Skin epidermis (tissue), 12 donors: ENCODE measurements at regions not wholly inside any gene's neighbourhood (a gene's known extent, or its start where the extent isn't known, plus 50 kb on each side); places are given as distances from the start of the nearest gene placed in this dataset.
"Not testable (repeated sequence)": the region's sequence is repeated elsewhere in the genome, so short reads cannot be mapped to it uniquely, and the experiment has no call there.

Experiments
- H3K27ac ChIP-seq, 21 experiments: fragments of 200-600 bp; sonication (generic) in 11 of 21; one replicate each; pipeline ENCODE4 v1.5.0; 2020; ENCODE audit warnings: mild to moderate bottlenecking in 3 of 21, inconsistent platforms in 2 of 21, moderate library complexity in 2 of 21
- H3K4me3 ChIP-seq, 7 experiments: fragments of 200-600 bp; sonication (generic) in 2 of 7; one replicate each; pipeline ENCODE4 v1.5.0; 2020; ENCODE audit warnings: inconsistent platforms in 2 of 7, mild to moderate bottlenecking in 2 of 7, moderate library complexity in 1 of 7

GRCh38 chr1:235059221-235059620, 69.4 kb downstream of the TOMM20 start:
- peak overlapping the region in 3 of 21 experiments; percentile 29 to 58 (median 29) for H3K27ac ChIP-seq
- H3K4me3 ChIP-seq = no peak overlapping the region

- H3K27ac ChIP-seq = no peak overlapping the region
- no peak overlapping the region for H3K4me3 ChIP-seq
Observed at GRCh38 chr1:235058695-235059094, 69.9 kb downstream of the TOMM20 start.

DNA sequence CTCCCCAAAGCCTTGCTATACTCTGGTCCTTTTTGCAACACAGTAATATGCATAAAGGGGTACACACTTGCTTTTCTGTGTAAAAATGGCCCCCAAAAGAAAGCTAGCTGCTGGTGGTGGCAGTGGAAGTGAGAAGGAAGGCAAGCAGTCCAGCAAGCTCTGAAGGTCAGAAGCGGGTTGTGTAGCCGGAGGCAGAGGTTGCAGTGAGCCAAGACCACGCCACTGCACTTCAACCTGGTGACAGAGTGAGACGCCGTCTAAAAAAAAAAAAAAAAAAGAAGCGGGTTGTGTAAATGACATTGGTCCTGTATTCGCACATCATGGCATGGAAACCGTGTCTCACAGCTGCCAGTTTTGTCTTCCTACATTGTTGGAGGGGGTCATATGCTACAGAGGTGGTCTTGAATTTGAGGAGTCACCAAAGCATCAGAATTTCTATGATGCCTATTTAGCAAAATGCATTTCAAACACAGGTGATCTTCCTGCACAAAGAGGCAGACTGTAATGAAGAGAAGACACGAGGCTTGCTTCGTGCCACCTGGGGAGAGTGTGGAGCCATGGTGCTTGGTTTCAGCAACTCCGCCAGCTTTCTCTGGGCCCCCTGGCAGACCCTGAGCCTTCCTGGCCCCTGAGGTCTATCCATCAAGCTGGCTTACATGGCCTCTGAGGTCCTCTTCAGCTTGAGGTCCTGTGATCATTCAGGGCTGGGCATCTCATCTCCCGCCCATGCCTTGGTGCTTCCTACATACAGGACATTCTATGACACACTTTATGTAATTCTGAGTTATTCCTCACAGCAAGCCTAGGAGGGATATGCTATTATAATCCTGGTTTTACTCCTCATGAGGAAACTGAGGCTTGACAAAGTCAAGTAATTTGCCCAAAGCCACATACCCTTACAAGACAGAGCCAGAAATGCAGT, 71.0 kb downstream of the TOMM20 start:
- peak overlapping the region in 2 of 21 experiments; percentile 14 to 50 for H3K27ac ChIP-seq

GRCh38 chr1:235056937-235057336, 71.7 kb downstream of the TOMM20 start:
- no peak overlapping the region for H3K4me3 ChIP-seq
- peak overlapping the region in 4 of 21 experiments; percentile 1 to 65 (median 44) for H3K27ac ChIP-seq

More for the DNA sequence above, 71.0 kb downstream of the TOMM20 start:
- H3K4me3 ChIP-seq = no peak overlapping the region

GRCh38 chr1:235054936-235055335, 73.7 kb downstream of the TOMM20 start:
- Histone ChIP-seq H3K27ac (no peak overlapping the region), H3K4me3 (no peak overlapping the region)

- H3K27ac ChIP-seq = no peak overlapping the region
- no peak overlapping the region for H3K4me3 ChIP-seq
Observed at GRCh38 chr1:235054466-235054865, 74.2 kb downstream of the TOMM20 start.

DNA sequence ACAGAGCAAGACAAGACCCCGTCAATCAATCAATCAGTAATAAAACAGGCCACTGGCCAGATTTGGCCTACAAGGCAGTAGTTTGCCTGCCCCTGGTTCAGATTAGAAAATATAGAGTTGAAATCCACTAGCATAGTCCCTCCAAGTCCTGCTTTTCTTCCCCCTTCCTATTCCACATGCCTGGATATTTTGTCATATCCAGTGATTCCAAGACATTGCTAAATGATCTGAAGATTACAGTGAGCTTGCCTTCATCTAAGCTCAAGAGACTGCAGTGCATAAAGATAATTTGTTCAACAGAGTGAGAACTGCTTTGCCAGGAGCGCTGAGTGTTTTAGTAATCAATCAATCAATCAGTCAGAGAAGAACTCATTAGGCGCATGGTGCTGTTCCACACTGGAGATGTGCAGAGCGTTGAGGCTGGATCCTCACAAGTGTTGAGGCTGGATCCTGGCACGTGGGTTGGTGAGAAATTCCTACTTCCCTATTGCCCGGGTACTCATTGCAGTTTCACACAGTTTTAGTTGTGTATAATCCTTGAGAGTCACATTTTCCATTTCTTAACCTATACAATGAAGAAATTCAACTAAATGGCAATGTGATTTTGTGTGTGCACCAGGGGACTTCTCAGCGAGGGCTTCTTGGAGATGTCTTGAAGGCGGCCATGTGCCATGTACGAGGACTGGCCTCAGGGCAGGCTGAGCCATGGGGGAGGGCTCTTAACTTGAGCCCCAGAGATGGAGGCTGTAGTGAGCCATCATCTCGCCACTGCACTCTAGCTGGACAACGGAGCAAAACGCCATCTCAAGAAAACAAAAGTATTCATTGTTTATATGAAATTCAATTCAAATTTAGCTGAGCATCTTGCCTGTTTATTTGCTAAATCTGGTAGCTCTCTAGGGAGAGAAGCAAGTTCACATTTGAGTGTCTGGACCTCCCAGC, 76.3 kb downstream of the TOMM20 start:
- H3K27ac ChIP-seq = peak overlapping the region in 2 of 21 experiments; percentile 70 to 71

DNA sequence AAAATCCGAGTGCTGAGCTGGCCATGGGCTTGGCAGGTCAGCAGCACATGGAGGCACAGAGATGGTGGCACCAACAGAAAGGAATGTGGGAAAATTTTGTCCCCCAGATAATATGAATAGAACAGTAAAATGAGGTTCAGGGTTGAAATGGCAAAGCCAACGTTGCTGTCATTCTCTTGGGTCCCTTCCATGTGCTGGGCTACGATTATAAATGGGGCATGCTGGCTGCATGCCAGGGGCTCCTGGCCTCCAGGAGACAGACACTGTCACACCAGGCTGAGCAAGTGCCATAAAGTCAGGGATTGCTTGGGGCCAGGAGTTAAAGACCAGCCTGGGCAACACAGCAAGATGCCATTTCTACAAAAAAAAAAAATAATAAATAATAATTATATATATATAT, 77.1 kb downstream of the TOMM20 start:
- Histone ChIP-seq H3K4me3 (no peak overlapping the region), H3K27ac (peak overlapping the region in 8 of 21 experiments; percentile 13 to 71 (median 41))

More for the DNA sequence above, 76.3 kb downstream of the TOMM20 start:
- H3K4me3 ChIP-seq = no peak overlapping the region

- Histone ChIP-seq H3K4me3 (no peak overlapping the region), H3K27ac (peak overlapping the region in 9 of 21 experiments; percentile 13 to 71 (median 32))
Observed at GRCh38 chr1:235050911-235051360, 77.7 kb downstream of the TOMM20 start.

- H3K27ac ChIP-seq = peak overlapping the region in 8 of 21 experiments; percentile 5 to 87 (median 55)
Observed at GRCh38 chr1:235049716-235050378, 78.8 kb downstream of the TOMM20 start.

DNA sequence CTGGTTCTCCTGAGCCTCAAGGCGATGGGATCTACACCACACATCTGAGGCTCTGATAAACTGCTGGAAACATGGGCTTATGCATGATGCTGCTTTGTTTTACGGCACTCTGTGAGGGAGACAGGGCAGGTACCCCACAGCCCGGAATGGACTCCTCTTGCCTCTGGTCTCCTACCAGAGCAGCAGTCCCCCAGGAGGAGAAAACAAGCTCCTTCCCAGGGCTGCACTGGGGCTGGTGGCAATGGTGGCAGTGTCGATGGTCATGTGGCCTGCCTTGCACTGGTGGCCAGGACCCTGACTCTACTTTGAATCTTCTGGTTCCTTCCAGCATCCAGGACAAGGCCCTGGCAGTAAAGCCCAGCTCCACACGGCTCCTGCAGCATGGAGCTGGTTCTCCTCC, 79.4 kb downstream of the TOMM20 start:
- Histone ChIP-seq H3K4me3 (no peak overlapping the region), H3K27ac (peak overlapping the region in 11 of 21 experiments; percentile 5 to 87 (median 66))

More at GRCh38 chr1:235049716-235050378, 78.8 kb downstream of the TOMM20 start:
- H3K4me3 ChIP-seq = not testable (repeated sequence)

DNA sequence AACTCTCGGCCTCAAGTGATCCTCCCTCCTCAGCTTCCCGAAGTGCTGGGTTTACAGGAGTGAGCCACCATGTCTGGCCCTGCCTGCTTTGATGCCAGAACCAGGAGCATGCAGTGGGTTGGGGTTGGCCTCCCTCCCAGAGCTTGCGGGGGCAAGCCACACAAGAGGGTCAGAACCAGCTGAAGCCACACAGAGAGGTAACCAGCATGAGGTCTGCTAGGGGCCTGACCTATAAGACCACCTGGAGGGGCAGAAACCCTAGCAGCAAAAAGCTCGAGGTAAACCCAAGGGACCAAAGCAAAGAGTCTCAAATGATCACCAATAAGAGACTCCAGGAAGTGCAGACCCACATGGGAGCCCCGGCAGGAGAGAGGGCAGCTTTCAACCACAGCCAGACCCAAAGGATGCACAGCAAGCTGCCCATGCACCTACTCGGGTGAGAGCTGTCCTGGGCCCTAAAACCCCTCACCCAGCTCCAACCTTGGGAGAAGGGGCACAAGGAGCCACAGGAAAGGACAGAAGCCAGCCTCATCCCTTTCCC, 81.2 kb downstream of the TOMM20 start:
- Histone ChIP-seq H3K27ac (peak overlapping the region in 20 of 21 experiments; percentile 6 to 88 (median 78)), H3K4me3 (no peak overlapping the region)

DNA sequence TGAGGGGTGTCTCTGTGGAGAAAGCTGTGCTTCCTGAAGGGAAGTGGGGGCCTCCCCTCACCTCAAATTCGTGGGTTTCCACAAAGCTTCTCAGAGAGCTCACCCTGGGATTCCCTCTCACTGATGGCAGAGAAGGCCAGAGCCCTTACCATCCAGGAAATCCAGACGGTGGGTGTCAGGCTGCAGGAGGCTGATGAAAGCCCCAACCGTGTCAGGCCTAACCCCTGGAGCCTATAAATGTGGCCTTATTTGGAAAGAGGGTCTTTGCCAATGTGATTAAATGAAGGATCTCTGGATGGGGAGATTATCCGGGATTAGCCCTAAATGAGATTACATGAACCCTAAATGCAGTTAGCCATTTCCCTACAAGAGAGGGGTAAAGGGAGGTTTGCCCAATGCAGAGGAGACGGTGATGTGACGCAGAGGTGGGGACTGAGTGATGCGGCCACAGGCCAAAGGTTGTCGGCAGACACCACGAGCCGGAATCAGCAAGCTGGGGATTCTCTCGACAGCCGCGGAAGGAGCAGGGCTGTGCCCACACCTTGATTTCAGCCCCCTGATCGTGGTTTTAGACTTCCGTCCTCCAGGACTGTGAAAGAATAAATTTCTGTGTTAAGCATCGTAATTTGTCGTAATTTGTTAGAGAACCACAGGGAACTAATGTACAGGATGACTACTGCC, 82.6 kb downstream of the TOMM20 start:
- Histone ChIP-seq H3K27ac (peak overlapping the region in 1 of 21 experiments; percentile 24), H3K4me3 (no peak overlapping the region)

GRCh38 chr1:235045034-235045690, 83.5 kb downstream of the TOMM20 start:
- peak overlapping the region in 3 of 21 experiments; percentile 24 to 43 (median 32) for H3K27ac ChIP-seq

GRCh38 chr1:235043234-235043633, 85.4 kb downstream of the TOMM20 start:
- H3K27ac ChIP-seq = no peak overlapping the region

More at GRCh38 chr1:235045034-235045690, 83.5 kb downstream of the TOMM20 start:
- no peak overlapping the region for H3K4me3 ChIP-seq

DNA sequence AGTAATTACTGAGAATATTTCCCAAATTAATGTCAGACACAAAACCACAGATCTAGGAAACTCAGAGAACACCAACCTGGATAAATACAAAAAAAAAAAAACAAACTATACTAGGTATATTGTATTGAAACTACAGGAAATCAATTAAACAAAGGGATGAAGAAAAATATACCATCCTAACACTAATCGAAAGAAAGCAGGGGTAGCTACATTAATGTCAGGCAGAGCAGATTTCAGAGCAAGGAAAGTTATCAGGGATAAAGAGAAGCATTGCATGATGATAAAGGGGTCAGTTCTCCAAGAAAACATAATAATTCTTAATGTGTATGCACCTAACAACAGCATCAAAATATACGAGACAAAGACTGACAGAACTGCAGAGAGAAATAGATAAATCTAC, 89.9 kb downstream of the TOMM20 start:
- Histone ChIP-seq H3K4me3 (no peak overlapping the region), H3K27ac (no peak overlapping the region)

More at GRCh38 chr1:235043234-235043633, 85.4 kb downstream of the TOMM20 start:
- no peak overlapping the region for H3K4me3 ChIP-seq

DNA sequence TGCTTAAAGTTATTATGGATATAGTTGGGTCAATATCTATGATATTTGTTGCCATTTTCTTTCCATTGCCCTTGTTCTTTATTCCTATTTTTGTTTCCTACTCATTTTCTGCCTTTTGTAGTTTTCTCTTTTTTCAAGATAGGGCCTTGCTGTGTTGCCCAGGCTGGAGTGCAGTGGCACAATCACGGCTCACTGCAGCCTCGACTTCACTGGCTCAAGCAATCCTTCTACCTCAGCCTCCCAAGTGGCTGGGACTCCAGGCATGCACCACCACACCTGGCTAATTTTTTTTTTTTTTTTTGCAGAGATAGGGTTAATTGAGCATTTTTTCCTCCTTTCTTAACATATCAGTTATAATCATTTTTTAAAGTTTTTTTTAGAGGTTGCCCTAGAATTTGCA, 92.7 kb downstream of the TOMM20 start:
- H3K27ac ChIP-seq = no peak overlapping the region
- H3K4me3 ChIP-seq = no peak overlapping the region
